Adipose tissue (tissue), 3 donors: ENCODE measurements at regions not wholly inside any gene's neighbourhood (a gene's known extent, or its start where the extent isn't known, plus 50 kb on each side); places are given as distances from the start of the nearest gene placed in this dataset.

ENCODE experiments used
- H3K27ac ChIP-seq: one replicate; pipeline ENCODE4 v1.5.1; 2013; ENCODE audit warnings: low read depth, low read length
- WGBS, 3 donors: extraction: QIAGEN DNeasy Blood & Tissue Kit; methylation state at CpG; one replicate each; pipeline ENCODE4 v1.1.7; 2013; 5-methylcytosine and 5-hydroxymethylcytosine counted together
- donor health status: healthy with polysubstance abuse.
- donor health status: Bipolar disorder and iron deficiency.
- donor health status: healthy.

- H3K27ac ChIP-seq: no peak overlapping the region
- 89 to 100% (median 96%) methylated on average over 1 of the region's 1 CpG for WGBS, 3 donors
These were observed 302.4 kb upstream of the ZNF462 start for GRCh38 chr9:106560540-106560939.

GRCh38 chr9:106575823-106576222, 287.1 kb upstream of the ZNF462 start:
- WGBS, 3 donors: 73 to 85% (median 73%) methylated on average over 5 of the region's 5 CpGs
- H3K27ac ChIP-seq: no peak overlapping the region

DNA sequence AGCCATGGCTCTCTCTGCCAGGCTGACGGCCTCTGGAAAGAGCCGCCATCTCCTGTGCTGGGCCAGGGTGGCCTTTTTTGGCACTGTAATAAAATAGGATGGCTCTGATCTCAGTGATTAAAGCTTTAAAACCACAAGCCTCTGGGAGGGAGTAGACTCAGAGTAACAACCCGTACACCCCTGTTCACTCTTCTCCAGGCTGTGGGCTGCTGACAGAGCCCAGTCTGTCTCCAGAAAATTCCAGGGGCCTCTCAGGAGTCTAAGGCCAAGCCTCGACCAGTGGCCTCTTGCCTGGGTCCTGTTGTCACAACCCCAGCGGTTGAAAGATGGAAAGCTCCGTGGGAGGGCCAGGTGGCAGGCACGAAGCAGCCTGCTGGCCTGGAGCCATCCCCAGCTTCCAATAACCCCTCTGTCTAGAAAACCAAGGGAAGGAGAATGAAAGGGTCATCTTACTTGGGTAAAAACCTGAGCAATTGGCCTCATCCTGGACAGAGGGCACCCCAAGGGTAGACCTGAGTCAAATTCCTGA, 286.7 kb upstream of the ZNF462 start:
- WGBS, 3 donors: 70 to 80% (median 79%) methylated on average over 7 of the region's 7 CpGs
- H3K27ac ChIP-seq: no peak overlapping the region

DNA sequence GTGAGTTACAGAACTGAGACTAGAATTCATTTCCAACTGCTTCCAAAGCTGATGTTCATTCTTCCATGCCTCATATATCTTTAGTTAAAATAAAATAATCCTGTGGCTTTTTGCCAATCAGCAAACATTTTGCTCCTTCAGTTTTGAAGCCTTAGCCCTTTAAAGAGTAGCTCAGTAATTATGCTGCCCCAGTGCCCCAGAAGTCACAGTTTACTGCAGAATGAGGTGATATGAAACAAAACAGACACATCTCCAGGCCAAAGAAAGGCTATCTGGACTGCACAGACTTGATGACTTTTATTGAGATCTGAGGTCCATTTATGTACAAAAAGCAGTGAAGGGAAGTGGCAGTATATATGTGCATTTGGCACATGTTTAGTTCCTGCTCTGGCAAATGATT, 285.8 kb upstream of the ZNF462 start:
- no peak overlapping the region for H3K27ac ChIP-seq

- no peak overlapping the region for H3K27ac ChIP-seq
- WGBS, 3 donors: 34 to 63% (median 47%) methylated on average over 1 of the region's 1 CpG
These were observed 282.4 kb upstream of the ZNF462 start for GRCh38 chr9:106580546-106580945.

- 78 to 92% (median 89%) methylated on average over 6 of the region's 6 CpGs for WGBS, 3 donors
- H3K27ac ChIP-seq: no peak overlapping the region
These were observed 281.0 kb upstream of the ZNF462 start for GRCh38 chr9:106581973-106582372.

GRCh38 chr9:106583751-106584150, 279.2 kb upstream of the ZNF462 start:
- H3K27ac ChIP-seq: no peak overlapping the region

DNA sequence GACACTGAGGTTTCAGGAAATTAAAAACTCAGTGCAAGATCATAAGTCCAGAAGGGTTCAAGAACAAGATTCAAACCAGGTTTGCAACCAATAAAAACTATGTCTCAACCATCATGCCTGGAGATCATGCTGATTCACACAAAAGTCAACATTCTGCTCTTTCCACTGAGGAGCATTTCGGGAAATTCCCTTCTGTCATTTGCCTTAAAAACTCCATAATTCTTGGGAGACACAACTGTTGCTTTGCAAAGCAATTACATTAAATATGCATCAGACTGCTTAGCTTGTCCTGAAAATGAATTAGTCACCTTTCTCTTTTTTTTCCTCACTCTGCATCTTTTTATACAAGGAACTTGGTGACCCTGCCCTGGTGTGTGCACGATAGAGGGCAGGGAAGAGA, 275.9 kb upstream of the ZNF462 start:
- 74 to 84% (median 84%) methylated on average over 2 of the region's 2 CpGs for WGBS, 3 donors
- no peak overlapping the region for H3K27ac ChIP-seq

DNA sequence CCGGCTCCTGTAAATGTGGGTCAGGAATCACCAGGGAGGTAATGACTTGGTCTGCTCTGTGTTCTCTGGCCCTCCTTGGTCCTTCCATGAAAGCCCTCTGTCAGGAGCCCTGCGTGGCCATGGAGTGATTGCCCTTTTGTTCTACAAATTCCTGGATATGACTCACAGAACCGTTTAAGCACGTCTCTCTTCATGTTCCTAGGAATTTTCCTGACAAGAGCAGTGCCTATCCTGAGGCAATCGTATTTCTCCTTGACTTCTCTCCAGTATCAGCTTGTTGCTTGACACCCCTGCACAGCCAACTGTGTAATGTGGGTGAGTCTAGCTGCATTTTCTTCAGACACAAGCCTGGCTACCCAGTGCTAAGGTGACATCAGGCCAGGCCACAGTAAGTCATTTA, 274.3 kb upstream of the ZNF462 start:
- no peak overlapping the region for H3K27ac ChIP-seq
- WGBS, 3 donors: 52 to 65% (median 65%) methylated on average over 5 of the region's 5 CpGs

DNA sequence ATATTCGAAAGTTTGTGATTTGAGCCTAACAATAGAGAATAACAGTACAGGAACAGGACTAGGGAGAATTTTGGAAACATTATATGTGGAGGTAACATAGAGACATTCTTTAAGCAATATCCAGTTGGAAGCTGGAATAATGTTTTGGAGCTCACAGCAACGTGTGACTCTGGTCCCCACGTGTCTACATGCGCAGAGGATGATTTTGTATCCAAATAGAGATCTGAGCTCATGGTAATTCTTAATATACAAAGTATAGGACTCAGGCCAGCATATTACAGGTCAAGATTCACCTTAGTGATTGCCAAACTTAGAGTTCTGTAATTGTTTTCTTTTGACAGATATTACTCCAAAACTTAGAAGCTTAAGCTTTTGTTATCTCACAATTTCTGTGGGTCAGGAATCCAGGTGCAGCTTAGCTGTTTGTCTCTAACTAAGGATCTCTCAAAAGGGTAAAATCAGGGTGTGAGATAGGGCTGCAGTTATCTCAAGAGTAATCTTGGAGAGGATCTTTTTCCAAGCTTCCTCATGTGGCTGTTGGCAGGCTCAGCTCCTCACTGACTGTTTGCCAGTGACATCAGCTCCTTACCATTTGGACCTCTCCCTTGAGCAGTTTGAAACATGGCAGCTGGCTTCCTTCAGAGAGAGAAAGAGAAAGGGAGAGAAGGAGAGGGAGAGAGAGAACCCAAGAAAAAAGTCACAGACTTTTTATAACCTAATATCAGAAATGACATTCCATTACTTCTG, 272.0 kb upstream of the ZNF462 start:
- WGBS, 3 donors: 71 to 79% (median 78%) methylated on average over 4 of the region's 4 CpGs

DNA sequence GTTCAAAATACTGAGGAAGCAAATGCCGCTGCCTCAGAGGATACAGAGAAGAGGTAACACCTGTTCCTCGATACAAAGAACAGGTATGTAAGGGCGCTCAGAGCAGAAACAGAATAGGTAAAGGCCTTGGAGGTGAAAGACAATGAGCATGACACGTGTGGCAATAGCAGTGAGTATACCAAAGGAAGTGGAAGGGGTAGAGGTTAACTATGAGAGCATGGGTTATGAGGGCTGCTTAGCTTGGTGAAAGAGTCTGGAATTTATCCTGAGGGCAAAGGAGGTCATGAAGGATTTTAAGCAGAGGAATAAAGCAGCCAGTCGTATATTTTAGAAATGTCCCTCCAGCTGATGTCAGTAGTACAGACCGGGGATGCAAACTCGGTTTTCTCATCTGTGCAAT, 269.8 kb upstream of the ZNF462 start:
- H3K27ac ChIP-seq: no peak overlapping the region
- WGBS, 3 donors: 72 to 85% (median 79%) methylated on average over 7 of the region's 7 CpGs

More for the DNA sequence above, 272.0 kb upstream of the ZNF462 start:
- H3K27ac ChIP-seq: no peak overlapping the region

DNA sequence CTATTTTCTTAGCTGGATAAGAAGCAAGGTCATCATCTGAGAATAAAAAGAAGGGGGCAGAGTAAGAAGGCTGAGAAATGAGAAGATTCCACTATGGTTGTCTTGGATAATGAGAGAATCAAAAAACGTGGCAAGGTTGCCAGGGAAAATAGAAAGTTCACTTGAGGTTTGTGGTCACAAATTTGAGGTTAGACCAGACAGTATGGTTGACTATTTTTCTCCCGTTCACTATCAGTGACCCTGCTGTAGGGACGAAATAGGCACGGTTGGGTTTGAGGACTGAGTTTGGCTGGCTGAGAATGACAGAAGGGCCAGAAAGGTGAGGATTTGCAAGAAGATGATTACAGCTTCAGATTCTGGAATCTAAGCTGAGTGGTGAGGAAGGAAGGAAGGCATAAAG, 266.0 kb upstream of the ZNF462 start:
- H3K27ac ChIP-seq: no peak overlapping the region
- 31 to 61% (median 42%) methylated on average over 4 of the region's 4 CpGs for WGBS, 3 donors

- WGBS, 3 donors: 62 to 81% (median 75%) methylated on average over 4 of the region's 4 CpGs
- no peak overlapping the region for H3K27ac ChIP-seq
These were observed 261.9 kb upstream of the ZNF462 start for GRCh38 chr9:106600955-106601560.

DNA sequence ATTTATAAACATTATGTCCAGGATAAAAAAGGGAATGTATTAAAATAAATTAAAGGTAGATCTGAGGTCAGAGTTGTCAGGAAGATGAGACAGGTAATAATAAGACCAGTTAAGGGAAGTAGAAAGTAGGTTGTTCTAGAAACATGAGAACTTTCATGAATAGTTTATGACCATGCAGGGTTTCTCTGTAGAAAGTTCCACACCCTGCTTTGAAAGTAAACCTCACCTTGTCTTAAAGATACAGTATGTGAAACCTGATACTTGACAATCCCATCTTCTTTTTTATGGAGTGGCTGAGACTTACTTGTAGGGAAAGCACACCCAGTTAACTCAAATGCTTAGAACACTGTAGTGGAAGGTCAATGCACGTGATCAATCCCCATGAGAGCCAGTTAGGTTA, 260.6 kb upstream of the ZNF462 start:
- 70 to 78% (median 73%) methylated on average over 1 of the region's 1 CpG for WGBS, 3 donors
- no peak overlapping the region for H3K27ac ChIP-seq

DNA sequence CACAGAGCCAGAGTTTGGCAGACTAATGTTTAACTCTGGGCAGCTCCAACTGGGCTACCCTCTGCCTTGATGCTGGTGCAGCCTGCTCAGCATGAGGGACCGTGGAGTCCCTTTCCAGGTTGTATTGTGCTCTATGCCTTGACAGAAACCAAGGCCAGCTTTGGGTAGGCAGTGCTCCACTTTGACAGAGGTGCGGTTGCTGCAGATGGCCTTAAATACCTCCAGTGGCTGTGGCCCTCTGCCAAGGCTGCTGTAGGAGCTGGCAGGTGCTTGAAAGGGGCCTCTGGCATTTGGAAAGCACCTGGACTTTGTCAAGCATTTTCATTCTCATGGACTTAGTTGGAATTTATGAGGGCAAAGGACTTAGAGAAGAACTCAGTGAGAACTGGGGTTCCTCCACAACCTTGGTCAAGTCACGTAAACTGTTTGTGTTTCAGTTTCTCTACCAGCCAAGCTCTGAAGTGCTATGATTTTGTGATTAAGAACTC, 249.7 kb upstream of the ZNF462 start:
- 35 to 89% (median 82%) methylated on average over 3 of the region's 3 CpGs for WGBS, 3 donors
- H3K27ac ChIP-seq: no peak overlapping the region

- WGBS, 3 donors: 82 to 85% (median 85%) methylated on average over 7 of the region's 7 CpGs
- no peak overlapping the region for H3K27ac ChIP-seq
These were observed 247.7 kb upstream of the ZNF462 start for GRCh38 chr9:106615118-106615889.

DNA sequence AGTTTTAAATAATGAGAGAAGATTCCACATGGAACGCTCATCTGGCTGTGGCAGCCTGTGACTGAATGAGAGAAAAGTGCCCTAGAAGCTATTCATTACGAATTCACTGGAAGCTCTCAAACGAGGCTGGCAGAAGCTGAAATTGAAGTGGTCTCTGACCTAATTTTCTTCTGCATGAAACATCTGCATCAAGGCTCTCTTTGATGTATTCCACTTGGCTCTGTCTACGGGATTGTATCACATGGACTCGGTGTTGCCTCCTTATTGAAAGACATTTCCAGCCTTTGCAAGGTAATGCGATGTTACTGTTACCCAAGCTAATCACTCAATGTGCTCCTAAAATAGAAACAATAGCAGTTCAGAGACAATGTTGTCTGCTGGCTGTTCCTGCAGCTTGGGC, 246.9 kb upstream of the ZNF462 start:
- no peak overlapping the region for H3K27ac ChIP-seq
- 70 to 77% (median 73%) methylated on average over 6 of the region's 6 CpGs for WGBS, 3 donors

DNA sequence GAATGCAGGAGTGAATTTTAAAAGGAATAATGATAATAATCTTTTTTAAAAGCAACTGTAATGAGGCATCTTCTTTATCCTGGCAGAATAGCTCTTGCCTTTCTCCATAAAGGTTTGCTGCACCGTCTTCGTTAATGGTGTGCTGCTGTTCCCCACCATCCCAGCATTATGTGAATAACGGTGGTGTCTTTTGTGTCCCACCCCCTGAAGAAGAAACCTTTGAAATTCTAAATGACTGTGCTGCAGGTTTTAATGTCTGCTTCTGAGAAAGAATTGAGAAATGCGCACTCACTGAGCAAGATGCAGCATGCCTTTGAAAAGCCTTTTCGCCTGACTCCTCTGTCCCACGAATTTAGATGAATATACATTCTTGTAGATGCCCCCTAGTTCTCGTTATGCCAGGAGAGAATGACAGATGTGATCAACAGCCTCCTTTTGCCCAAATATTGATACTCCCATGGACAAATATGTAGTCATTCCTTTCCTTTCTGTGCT, 246.1 kb upstream of the ZNF462 start:
- no peak overlapping the region for H3K27ac ChIP-seq
- WGBS, 3 donors: 80 to 92% (median 87%) methylated on average over 7 of the region's 7 CpGs

GRCh38 chr9:106619211-106619610, 243.8 kb upstream of the ZNF462 start:
- WGBS, 3 donors: 66 to 82% (median 79%) methylated on average over 1 of the region's 1 CpG

More at GRCh38 chr9:106619211-106619610, 243.8 kb upstream of the ZNF462 start:
- no peak overlapping the region for H3K27ac ChIP-seq
